NCI-H69 (cell line): ENCODE measurements at regions not wholly inside any gene's neighbourhood (a gene's known extent, or its start where the extent isn't known, plus 50 kb on each side); places are given as distances from the start of the nearest gene placed in this dataset.
"Not testable (repeated sequence)": the region's sequence is repeated elsewhere in the genome, so short reads cannot be mapped to it uniquely, and the experiment has no call there.

ENCODE experiments used
- DNase-seq: peaks from one replicate; lab custom pipeline; 2025; lab: John Stamatoyannopoulos, UW

- DNase-seq: no peak
Observed at GRCh38 chr4:114034189-114034588, 54.7 kb upstream of the ARSJ start.

- DNase-seq: peak; percentile 79
Observed at GRCh38 chr4:114036426-114036825, 57.0 kb upstream of the ARSJ start.

DNA sequence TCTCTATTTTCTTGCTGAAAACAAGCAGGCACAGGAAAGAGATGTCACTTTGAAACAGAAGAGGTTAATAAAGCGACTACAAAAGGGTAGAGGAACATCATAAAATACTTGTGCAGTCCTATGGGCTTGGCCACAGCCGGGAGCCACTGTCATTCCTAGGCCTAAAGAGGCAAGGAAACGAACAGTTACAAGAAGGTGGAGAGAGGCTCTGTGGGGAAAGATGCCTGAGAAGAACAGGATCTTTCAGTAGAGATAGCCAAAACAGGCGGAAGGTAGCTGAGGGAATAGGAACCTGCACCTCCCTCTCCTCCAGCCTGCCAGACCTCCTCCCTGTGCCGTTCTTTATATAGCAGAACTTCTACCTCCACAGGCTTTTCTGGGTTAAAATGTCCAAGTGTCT, 57.4 kb upstream of the ARSJ start:
- DNase-seq: peak; percentile 34

DNA sequence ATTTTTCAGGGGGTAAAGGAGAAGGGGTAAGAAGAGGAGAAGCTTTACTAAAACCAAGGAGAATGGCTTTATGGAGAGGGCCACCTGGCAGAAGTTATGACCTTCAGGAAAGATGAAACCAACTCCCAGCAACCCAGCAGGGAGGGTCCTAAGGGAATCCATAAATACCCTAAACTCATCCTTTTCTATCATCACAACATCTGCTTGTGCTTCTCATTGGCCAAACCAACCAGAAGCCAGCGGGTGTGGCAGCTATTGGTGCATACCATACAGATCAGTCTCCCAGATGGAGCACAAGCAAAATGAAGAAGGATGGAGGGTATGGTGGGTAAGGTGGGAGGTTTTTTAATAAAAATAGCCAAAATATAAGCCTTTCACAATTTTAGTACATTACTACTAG, 58.5 kb upstream of the ARSJ start:
- peak; percentile 87 for DNase-seq

GRCh38 chr4:114038762-114039387, 59.4 kb upstream of the ARSJ start:
- DNase-seq: peak; percentile 91

- peak; percentile 57 for DNase-seq
Observed at GRCh38 chr4:114040319-114041116, 61.1 kb upstream of the ARSJ start.

DNA sequence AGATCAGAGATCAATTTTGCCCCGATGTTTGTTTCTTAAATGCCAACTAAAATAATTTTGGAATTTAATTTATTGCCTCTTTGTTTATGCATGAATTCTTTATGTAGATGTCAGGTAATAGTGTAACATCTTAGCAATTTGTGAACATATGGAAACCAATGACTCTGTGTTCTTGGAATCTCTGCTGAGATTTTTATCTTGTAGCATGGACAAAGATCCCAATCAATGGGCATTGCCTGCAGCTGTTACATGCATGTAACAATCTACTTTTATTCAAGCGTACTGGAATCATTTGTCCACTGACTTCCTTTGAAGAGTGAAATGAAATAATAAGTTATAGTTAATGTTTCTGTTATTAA, 61.6 kb upstream of the ARSJ start:
- peak; percentile 57 for DNase-seq

GRCh38 chr4:114043116-114043515, 63.7 kb upstream of the ARSJ start:
- DNase-seq: peak; percentile 49

DNA sequence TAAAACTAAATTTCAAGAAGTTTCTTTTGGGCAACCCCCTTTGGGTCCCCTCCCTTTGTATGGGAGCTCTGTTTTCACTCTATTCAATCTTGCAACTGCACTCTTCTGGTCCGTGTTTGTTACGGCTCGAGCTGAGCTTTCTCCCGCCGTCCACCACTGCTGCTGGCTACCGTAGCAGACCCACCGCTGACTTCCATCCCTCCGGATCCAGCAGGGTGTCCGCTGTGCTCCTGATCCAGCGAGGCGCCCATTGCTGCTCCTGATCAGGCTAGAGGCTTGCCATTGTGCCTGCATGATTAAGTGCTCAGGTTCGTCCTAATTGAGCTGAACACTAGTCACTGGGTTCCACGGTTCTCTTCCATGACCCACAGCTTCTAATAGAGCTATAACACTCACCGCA, 64.9 kb upstream of the ARSJ start:
- not testable (repeated sequence) for DNase-seq

- peak; percentile 75 for DNase-seq
Observed at GRCh38 chr4:114046331-114046730, 66.9 kb upstream of the ARSJ start.

- not testable (repeated sequence) for DNase-seq
Observed at GRCh38 chr4:114048154-114048553, 68.7 kb upstream of the ARSJ start.

DNA sequence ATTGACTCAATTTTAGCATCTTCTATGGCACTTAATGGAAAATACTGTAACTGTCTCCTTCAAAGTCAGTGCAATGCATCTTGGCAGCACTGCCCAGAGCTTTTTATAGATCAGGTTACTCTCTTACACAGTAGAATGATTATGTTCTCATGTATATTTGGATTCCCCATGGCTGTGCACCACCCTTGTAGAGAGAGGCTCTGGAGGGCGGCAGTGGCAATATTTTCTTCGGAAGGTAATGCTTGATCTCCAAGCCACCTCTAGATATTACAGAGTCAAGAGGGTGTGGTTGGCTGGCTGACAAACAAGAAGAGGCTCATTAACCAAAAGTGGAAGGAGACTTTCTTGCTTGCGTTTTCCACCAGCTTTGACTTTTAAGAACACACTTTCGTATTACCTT, 72.8 kb upstream of the ARSJ start:
- DNase-seq: peak; percentile 49

DNA sequence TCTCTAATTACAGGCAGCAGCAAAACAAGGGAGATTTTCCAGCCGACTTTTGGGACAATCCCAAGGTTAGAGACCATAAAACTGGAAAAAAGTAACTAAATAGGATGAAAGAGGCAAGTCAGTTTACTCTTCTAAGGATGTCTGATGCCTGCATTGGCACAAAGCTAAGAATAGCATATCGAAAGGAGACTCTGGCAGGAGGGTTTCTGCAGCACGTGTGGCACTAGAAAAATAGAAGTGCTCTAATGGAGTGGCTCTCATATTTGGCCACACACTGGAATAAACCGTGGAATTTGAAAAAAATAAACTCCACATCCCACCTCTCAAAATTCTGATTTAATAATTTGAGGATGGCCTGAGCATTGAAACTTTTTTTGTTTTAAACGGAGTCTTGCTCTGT, 77.2 kb upstream of the ARSJ start:
- no peak for DNase-seq

DNA sequence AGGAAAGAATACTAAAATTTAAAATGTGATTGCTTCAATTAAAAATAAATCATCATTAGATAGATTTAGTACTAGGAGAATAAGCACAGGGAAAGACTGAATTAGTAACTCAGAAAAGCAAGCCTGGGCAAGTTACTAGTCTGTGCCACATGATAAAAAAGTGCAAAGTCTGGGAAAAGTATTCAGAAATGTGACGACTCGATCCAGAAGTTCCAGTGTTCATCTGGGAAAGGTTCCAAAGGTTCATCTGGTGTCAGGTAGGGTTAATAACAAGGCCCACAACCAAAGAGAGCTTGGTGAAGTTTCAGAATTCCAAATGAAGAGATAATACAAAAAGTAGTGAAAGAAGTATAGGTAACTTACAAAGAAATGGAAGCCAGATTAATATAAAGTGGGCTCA, 78.3 kb upstream of the ARSJ start:
- DNase-seq: peak; percentile 3

GRCh38 chr4:114062499-114062898, 83.1 kb upstream of the ARSJ start:
- peak; percentile 5 for DNase-seq

DNA sequence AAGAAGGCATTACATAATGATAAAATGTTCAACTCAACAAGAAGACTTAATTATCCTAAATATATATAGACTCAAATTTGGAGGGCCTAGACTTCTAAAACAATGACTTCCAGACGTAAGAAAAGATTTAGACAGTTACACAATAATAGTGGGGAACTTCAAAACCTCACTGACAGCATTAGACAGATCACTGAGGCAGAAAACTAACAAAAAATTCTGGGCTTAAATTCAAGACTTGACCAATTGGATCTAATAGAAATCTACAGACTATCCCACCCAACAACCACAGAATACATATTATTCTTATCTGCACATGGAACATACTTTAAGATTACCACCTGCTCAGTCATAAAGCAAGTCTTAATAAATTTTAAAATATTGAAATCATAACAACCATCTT, 93.3 kb upstream of the ARSJ start:
- DNase-seq: no peak

DNA sequence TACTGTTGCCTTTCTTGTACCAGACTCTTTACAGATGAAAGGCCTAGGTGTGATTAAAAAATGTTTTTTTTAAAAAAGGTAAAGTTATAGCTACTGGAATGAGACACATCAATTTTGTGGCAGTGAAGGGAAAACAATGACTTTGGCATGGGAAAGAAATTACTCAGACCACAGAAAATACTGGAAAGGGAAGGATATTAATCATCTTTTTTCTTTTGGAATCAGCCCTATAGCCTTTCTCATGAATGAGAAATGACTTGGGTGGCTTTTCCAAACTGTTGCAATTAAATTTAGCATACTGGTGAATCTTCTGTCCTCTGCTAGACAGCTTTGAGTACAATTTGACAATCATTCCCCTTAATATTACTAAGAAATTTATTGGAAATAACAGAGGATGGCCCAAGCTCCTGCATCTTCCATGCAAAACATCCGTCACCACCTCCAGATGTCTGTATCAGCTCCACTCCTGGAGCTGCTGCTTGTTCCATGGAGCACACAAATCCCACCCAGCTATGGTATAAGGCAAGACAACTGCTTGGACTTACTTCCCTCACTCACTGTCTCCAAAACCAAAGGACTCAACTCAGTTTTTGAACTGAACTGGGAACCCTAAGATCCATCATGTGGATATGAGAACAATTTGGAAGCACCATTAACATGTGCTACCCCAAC, 97.6 kb upstream of the ARSJ start:
- no peak for DNase-seq

GRCh38 chr4:114077610-114078009, 98.2 kb upstream of the ARSJ start:
- peak; percentile 3 for DNase-seq

- DNase-seq: no peak
Observed at GRCh38 chr4:114078636-114079035, 99.2 kb upstream of the ARSJ start.

DNA sequence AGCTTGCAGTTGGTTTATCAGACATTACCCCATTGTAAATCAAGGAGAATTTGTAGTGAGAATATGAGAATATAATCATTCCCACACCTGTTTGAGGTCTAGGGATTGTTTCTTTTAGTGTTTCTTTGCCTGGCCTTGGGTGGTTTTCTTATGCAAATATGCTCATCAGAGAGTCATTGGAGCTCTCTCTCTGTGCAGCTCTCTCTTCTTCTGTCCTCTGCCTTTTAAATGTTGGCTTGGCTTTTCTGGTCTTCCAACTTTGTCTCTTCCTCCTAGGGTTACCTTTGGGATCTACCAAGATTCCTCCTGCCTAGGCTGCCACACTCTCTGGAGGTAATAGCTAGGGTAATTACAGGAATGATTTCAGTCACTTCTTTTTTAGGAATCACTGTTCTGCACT, 102.3 kb upstream of the ARSJ start:
- DNase-seq: no peak

GRCh38 chr4:114082348-114082747, 102.9 kb upstream of the ARSJ start:
- no peak for DNase-seq

- peak; percentile 18 for DNase-seq
Observed at GRCh38 chr4:114085611-114086345, 106.3 kb upstream of the ARSJ start.
